SU-DHL-6 (cell line): ENCODE measurements at regions not wholly inside any gene's neighbourhood (a gene's known extent, or its start where the extent isn't known, plus 50 kb on each side); places are given as distances from the start of the nearest gene placed in this dataset.

Experiments used
- H2AFZ ChIP-seq: fragments of 200-600 bp; sonication (generic); 2 replicates; pipeline ENCODE4 v1.6.1; 2014; ENCODE audit warnings: low read depth, mild to moderate bottlenecking, moderate library complexity, mixed read lengths, antibody characterized with exemption, low read length; ENCODE audit not compliant: severe bottlenecking
- H3F3A ChIP-seq: fragments of 200-600 bp; shearing (Covaris generic); 2 replicates; pipeline ENCODE4 v1.6.0; 2016; ENCODE audit warnings: antibody characterized with exemption, mild to moderate bottlenecking; ENCODE audit not compliant: insufficient read depth
- H3K27ac ChIP-seq: fragments of 200-600 bp; sonication (generic); 2 replicates; pipeline ENCODE4 v1.5.1; 2016; ENCODE audit warnings: low read depth, mild to moderate bottlenecking, low read length, moderate library complexity, mixed read lengths
- H3K27me3 ChIP-seq: fragments of 200-600 bp; sonication (generic), shearing (Covaris generic); 2 replicates; pipeline ENCODE4 v1.6.0; 2014; ENCODE audit warnings: mild to moderate bottlenecking, low read length
- H3K36me3 ChIP-seq: fragments of 200-600 bp; sonication (generic); 2 replicates; pipeline ENCODE4 v1.6.1; 2014; ENCODE audit warnings: mild to moderate bottlenecking, low read length, mixed read lengths
- H3K4me2 ChIP-seq: fragments of 300-600, 200-600 bp; shearing (Covaris generic), sonication (generic); 2 replicates; pipeline ENCODE4 v1.6.0; 2014; ENCODE audit warnings: low read length, low read depth, mild to moderate bottlenecking; ENCODE audit not compliant: poor library complexity, severe bottlenecking
- H3K4me3 ChIP-seq: fragments of 200-600 bp; sonication (generic); 2 replicates; pipeline ENCODE4 v1.5.1; 2014; ENCODE audit warnings: antibody characterized with exemption, low read length, mild to moderate bottlenecking, mixed read lengths; ENCODE audit not compliant: insufficient read depth, poor library complexity, severe bottlenecking
- H3K79me2 ChIP-seq: fragments of 200-600 bp; sonication (generic); 2 replicates; pipeline ENCODE4 v1.6.1; 2014; ENCODE audit warnings: mild to moderate bottlenecking, low read length, moderate library complexity; ENCODE audit not compliant: insufficient read depth
- H3K9ac ChIP-seq: fragments of 200-600 bp; sonication (generic); 2 replicates; pipeline ENCODE4 v1.7.0; 2014; ENCODE audit warnings: mild to moderate bottlenecking, low read length
- H3K9me2 ChIP-seq: fragments of 200-600 bp; sonication (generic); replicated peaks from 2 replicates; pipeline ENCODE4 v1.6.1; 2014; ENCODE audit warnings: low read length; ENCODE audit not compliant: insufficient read depth
- H3K9me3 ChIP-seq: fragments of 200-600 bp; sonication (generic); 2 replicates; pipeline ENCODE4 v1.6.1; 2014; ENCODE audit warnings: low read length, mixed read lengths; ENCODE audit not compliant: insufficient read depth
- H4K20me1 ChIP-seq: fragments of 200-600 bp; sonication (generic); 2 replicates; pipeline ENCODE4 v1.6.1; 2014; ENCODE audit warnings: low read depth, mild to moderate bottlenecking, antibody characterized with exemption, low read length, moderate library complexity, mixed read lengths
- EZH2phosphoT487 ChIP-seq: fragments of 200-600 bp; sonication (generic), shearing (Covaris generic); conservative IDR thresholded peaks from 2 replicates; pipeline ENCODE4 v1.6.1; 2018; ENCODE audit warnings: mild to moderate bottlenecking, antibody characterized with exemption, low read length, moderate library complexity, mixed read lengths
- TF ChIP-seq, protein P1 (sequence below): fragments of 200-600 bp; sonication (generic); IDR thresholded peaks from one replicate; pipeline ENCODE4 v1.5.1; 2017; ENCODE audit warnings: antibody characterized with exemption, mild to moderate bottlenecking, low read length, moderate library complexity; ENCODE audit not compliant: insufficient read depth, poor library complexity, severe bottlenecking

DNA sequence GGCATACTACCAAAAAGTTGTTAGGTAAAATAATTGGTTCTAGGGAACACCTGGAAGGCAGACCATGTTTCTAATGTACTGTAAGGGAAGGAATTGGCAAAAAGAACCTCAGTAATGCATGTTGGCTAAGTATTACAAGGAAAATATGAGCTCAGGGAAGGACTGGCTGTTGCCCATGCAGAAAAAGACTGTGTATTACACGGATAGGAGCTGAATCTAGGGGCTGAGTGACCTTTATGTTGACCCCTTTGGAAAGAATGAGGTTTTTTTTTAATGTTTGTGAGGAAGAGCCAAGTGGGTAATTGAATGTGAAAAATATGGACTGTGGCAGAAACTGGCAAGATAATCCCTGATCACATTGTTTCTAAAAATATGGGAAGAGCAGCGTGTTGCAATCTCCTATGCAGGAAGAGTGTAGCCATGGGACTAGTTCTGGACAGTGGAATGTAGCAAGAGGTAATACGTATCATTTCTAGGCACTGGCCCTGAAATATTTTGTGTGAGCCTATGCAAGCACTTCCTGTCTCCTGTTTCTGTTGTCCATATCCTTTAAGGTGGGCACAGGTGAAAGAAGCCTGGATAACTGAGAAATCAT lies 95.1 kb upstream of the CNTNAP4 start:
- H3K9me3 ChIP-seq: no peaks in the 10 kb centered on the region
- no peaks in the 10 kb centered on the region for H3F3A ChIP-seq
- H3K79me2 ChIP-seq: no peaks in the 10 kb centered on the region
- no peak for TF ChIP-seq EZH2phosphoT487
- TF ChIP-seq, protein P1, sequence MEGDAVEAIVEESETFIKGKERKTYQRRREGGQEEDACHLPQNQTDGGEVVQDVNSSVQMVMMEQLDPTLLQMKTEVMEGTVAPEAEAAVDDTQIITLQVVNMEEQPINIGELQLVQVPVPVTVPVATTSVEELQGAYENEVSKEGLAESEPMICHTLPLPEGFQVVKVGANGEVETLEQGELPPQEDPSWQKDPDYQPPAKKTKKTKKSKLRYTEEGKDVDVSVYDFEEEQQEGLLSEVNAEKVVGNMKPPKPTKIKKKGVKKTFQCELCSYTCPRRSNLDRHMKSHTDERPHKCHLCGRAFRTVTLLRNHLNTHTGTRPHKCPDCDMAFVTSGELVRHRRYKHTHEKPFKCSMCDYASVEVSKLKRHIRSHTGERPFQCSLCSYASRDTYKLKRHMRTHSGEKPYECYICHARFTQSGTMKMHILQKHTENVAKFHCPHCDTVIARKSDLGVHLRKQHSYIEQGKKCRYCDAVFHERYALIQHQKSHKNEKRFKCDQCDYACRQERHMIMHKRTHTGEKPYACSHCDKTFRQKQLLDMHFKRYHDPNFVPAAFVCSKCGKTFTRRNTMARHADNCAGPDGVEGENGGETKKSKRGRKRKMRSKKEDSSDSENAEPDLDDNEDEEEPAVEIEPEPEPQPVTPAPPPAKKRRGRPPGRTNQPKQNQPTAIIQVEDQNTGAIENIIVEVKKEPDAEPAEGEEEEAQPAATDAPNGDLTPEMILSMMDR: no peak
- no peak overlapping the region for H3K4me2 ChIP-seq
- H3K9me2 ChIP-seq: no peaks in the 10 kb centered on the region
- no peaks in the 10 kb centered on the region for H4K20me1 ChIP-seq
- no peak overlapping the region for H2AFZ ChIP-seq
- no peak overlapping the region for H3K9ac ChIP-seq
- no peak overlapping the region for H3K4me3 ChIP-seq
- no peaks in the 10 kb centered on the region for H3K36me3 ChIP-seq
- no peak overlapping the region for H3K27ac ChIP-seq
- no peaks in the 10 kb centered on the region for H3K27me3 ChIP-seq

- H3F3A ChIP-seq: no peaks in the 10 kb centered on the region
- H3K9ac ChIP-seq: no peak overlapping the region
- no peaks in the 10 kb centered on the region for H4K20me1 ChIP-seq
- no peak overlapping the region for H3K4me3 ChIP-seq
- no peak overlapping the region for H3K4me2 ChIP-seq
- no peaks in the 10 kb centered on the region for H3K27me3 ChIP-seq
- no peak overlapping the region for H3K27ac ChIP-seq
- no peaks in the 10 kb centered on the region for H3K79me2 ChIP-seq
- no peaks in the 10 kb centered on the region for H3K36me3 ChIP-seq
- H3K9me2 ChIP-seq: no peaks in the 10 kb centered on the region
- H3K9me3 ChIP-seq: no peaks in the 10 kb centered on the region
- no peak for TF ChIP-seq EZH2phosphoT487
- TF ChIP-seq, protein P1: no peak
- no peak overlapping the region for H2AFZ ChIP-seq
Observed at GRCh38 chr16:76183647-76184046, 93.6 kb upstream of the CNTNAP4 start.

DNA sequence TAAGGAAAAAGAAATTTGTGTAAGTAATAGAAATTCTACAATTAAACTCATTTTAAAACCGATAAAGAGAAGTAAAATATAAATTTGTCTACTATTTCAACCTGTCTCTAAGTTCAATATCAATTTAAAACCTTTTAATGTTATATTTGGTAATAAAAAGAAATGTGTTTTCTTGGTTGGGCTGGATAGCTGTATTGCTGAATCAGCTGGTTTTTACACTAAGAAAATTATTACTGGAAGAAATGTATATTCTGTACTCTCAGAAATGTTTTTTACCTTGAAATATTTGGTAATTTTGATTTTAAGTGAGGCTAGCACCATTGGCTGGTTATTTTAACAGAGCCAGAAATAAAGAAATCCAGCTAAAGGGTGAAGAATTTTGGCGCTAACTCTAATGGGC lies 87.1 kb upstream of the CNTNAP4 start:
- H3K9ac ChIP-seq: no peak overlapping the region
- no peaks in the 10 kb centered on the region for H3K9me3 ChIP-seq
- TF ChIP-seq EZH2phosphoT487: no peak
- TF ChIP-seq, protein P1: no peak
- no peaks in the 10 kb centered on the region for H4K20me1 ChIP-seq
- H3K79me2 ChIP-seq: no peaks in the 10 kb centered on the region
- no peak overlapping the region for H3K4me2 ChIP-seq
- no peaks in the 10 kb centered on the region for H3F3A ChIP-seq
- H2AFZ ChIP-seq: no peak overlapping the region
- H3K27me3 ChIP-seq: no peaks in the 10 kb centered on the region
- no peak overlapping the region for H3K4me3 ChIP-seq
- no peaks in the 10 kb centered on the region for H3K36me3 ChIP-seq
- H3K9me2 ChIP-seq: no peaks in the 10 kb centered on the region
- H3K27ac ChIP-seq: no peak overlapping the region
